ENCODE measurements at regions not wholly inside any gene's neighbourhood (a gene's known extent, or its start where the extent isn't known, plus 50 kb on each side); places are given as distances from the start of the nearest gene placed in this dataset.
"Not testable (repeated sequence)": the region's sequence is repeated elsewhere in the genome, so short reads cannot be mapped to it uniquely, and the experiment has no call there.

- Histone ChIP-seq H3K36me3 (ENCODE audit: control insufficient read depth, insufficient read depth, low read length) (no peaks in the 10 kb centered on the region), H3K4me3 (ENCODE audit: low read length) (no peak overlapping the region), H3K9me3 (replicated peaks; ENCODE audit: control insufficient read depth, low read depth, low read length) (no peaks in the 10 kb centered on the region), H3K27ac (ENCODE audit: low read length) (no peak overlapping the region), H3K27me3 (ENCODE audit: control insufficient read depth, insufficient read depth, low read length) (no peaks in the 10 kb centered on the region), H3K4me1 (ENCODE audit: control insufficient read depth, insufficient read depth, low read length) (no peaks in the 10 kb centered on the region)
- no peak for DNase-seq
- no CpG with 5 or more reads among the region's 1 CpG for WGBS (ENCODE audit: insufficient coverage)
Observed at GRCh38 chr1:55808263-55808662, 593.1 kb upstream of the USP24 start.

GRCh38 chr1:55803429-55803828 is 588.3 kb upstream of the USP24 start:
- Histone ChIP-seq H3K4me1 (ENCODE audit: control insufficient read depth, insufficient read depth, low read length) (no peaks in the 10 kb centered on the region), H3K27me3 (ENCODE audit: control insufficient read depth, insufficient read depth, low read length) (no peaks in the 10 kb centered on the region), H3K36me3 (ENCODE audit: control insufficient read depth, insufficient read depth, low read length) (no peaks in the 10 kb centered on the region), H3K27ac (ENCODE audit: low read length) (no peak overlapping the region), H3K9me3 (replicated peaks; ENCODE audit: control insufficient read depth, low read depth, low read length) (no peaks in the 10 kb centered on the region), H3K4me3 (ENCODE audit: low read length) (no peak overlapping the region)
- DNase-seq: no peak
- no CpG with 5 or more reads among the region's 2 CpGs for WGBS (ENCODE audit: insufficient coverage)

- Histone ChIP-seq H3K27me3 (ENCODE audit: control insufficient read depth, insufficient read depth, low read length) (no peaks in the 10 kb centered on the region), H3K4me1 (ENCODE audit: control insufficient read depth, insufficient read depth, low read length) (no peaks in the 10 kb centered on the region), H3K27ac (ENCODE audit: low read length) (no peak overlapping the region), H3K36me3 (ENCODE audit: control insufficient read depth, insufficient read depth, low read length) (no peaks in the 10 kb centered on the region), H3K4me3 (ENCODE audit: low read length) (no peak overlapping the region), H3K9me3 (replicated peaks; ENCODE audit: control insufficient read depth, low read depth, low read length) (no peaks in the 10 kb centered on the region)
- no CpG with 5 or more reads among the region's 2 CpGs for WGBS (ENCODE audit: insufficient coverage)
- DNase-seq: no peak
Observed at GRCh38 chr1:55801481-55801880, 586.3 kb upstream of the USP24 start.

- no CpG with 5 or more reads among the region's 1 CpG for WGBS (ENCODE audit: insufficient coverage)
Observed at GRCh38 chr1:55800503-55800902, 585.3 kb upstream of the USP24 start.

GRCh38 chr1:55793856-55794255 is 578.7 kb upstream of the USP24 start:
- H3K36me3 ChIP-seq (ENCODE audit: control insufficient read depth, insufficient read depth, low read length): no peaks in the 10 kb centered on the region
- H3K27me3 ChIP-seq (ENCODE audit: control insufficient read depth, insufficient read depth, low read length): no peaks in the 10 kb centered on the region
- 92% methylated on average over 4 of the region's 6 CpGs for WGBS (ENCODE audit: insufficient coverage)
- no peak overlapping the region for H3K27ac ChIP-seq (ENCODE audit: low read length)
- DNase-seq: no peak
- no peak overlapping the region for H3K4me3 ChIP-seq (ENCODE audit: low read length)
- no peaks in the 10 kb centered on the region for H3K4me1 ChIP-seq (ENCODE audit: control insufficient read depth, insufficient read depth, low read length)
- peaks cover 7% of the 10 kb centered on the region for H3K9me3 ChIP-seq (replicated peaks; ENCODE audit: control insufficient read depth, low read depth, low read length)

More at GRCh38 chr1:55800503-55800902, 585.3 kb upstream of the USP24 start:
- Histone ChIP-seq H3K4me3 (ENCODE audit: low read length) (no peak overlapping the region), H3K27ac (ENCODE audit: low read length) (no peak overlapping the region), H3K36me3 (ENCODE audit: control insufficient read depth, insufficient read depth, low read length) (no peaks in the 10 kb centered on the region), H3K27me3 (ENCODE audit: control insufficient read depth, insufficient read depth, low read length) (no peaks in the 10 kb centered on the region), H3K4me1 (ENCODE audit: control insufficient read depth, insufficient read depth, low read length) (no peaks in the 10 kb centered on the region), H3K9me3 (replicated peaks; ENCODE audit: control insufficient read depth, low read depth, low read length) (peaks cover 2% of the 10 kb centered on the region)
- no peak for DNase-seq

- no peak for DNase-seq
- Histone ChIP-seq H3K4me3 (ENCODE audit: low read length) (no peak overlapping the region), H3K36me3 (ENCODE audit: control insufficient read depth, insufficient read depth, low read length) (no peaks in the 10 kb centered on the region), H3K4me1 (ENCODE audit: control insufficient read depth, insufficient read depth, low read length) (no peaks in the 10 kb centered on the region), H3K27ac (ENCODE audit: low read length) (no peak overlapping the region), H3K27me3 (ENCODE audit: control insufficient read depth, insufficient read depth, low read length) (no peaks in the 10 kb centered on the region), H3K9me3 (replicated peaks; ENCODE audit: control insufficient read depth, low read depth, low read length) (peaks cover 7% of the 10 kb centered on the region)
Observed at GRCh38 chr1:55792870-55793269, 577.7 kb upstream of the USP24 start.

GRCh38 chr1:55789466-55789865 is 574.3 kb upstream of the USP24 start:
- Histone ChIP-seq H3K27me3 (ENCODE audit: control insufficient read depth, insufficient read depth, low read length) (no peaks in the 10 kb centered on the region), H3K9me3 (replicated peaks; ENCODE audit: control insufficient read depth, low read depth, low read length) (peaks cover 2% of the 10 kb centered on the region), H3K27ac (ENCODE audit: low read length) (no peak overlapping the region), H3K4me3 (ENCODE audit: low read length) (no peak overlapping the region), H3K4me1 (ENCODE audit: control insufficient read depth, insufficient read depth, low read length) (no peaks in the 10 kb centered on the region), H3K36me3 (ENCODE audit: control insufficient read depth, insufficient read depth, low read length) (no peaks in the 10 kb centered on the region)
- no peak for DNase-seq
- 80% methylated on average over 1 of the region's 1 CpG for WGBS (ENCODE audit: insufficient coverage)

- Histone ChIP-seq H3K4me3 (ENCODE audit: low read length) (no peak overlapping the region), H3K27me3 (ENCODE audit: control insufficient read depth, insufficient read depth, low read length) (no peaks in the 10 kb centered on the region), H3K4me1 (ENCODE audit: control insufficient read depth, insufficient read depth, low read length) (peaks cover 3% of the 10 kb centered on the region), H3K27ac (ENCODE audit: low read length) (no peak overlapping the region), H3K9me3 (replicated peaks; ENCODE audit: control insufficient read depth, low read depth, low read length) (peaks cover 2% of the 10 kb centered on the region), H3K36me3 (ENCODE audit: control insufficient read depth, insufficient read depth, low read length) (no peaks in the 10 kb centered on the region)
- no CpG with 5 or more reads among the region's 4 CpGs for WGBS (ENCODE audit: insufficient coverage)
- DNase-seq: no peak
Observed at GRCh38 chr1:55786396-55786795, 571.2 kb upstream of the USP24 start.

- H3K27ac ChIP-seq (ENCODE audit: low read length); H3K9me3 ChIP-seq (replicated peaks; ENCODE audit: control insufficient read depth, low read depth, low read length); DNase-seq; H3K36me3 ChIP-seq (ENCODE audit: control insufficient read depth, insufficient read depth, low read length); H3K27me3 ChIP-seq (ENCODE audit: control insufficient read depth, insufficient read depth, low read length); H3K4me3 ChIP-seq (ENCODE audit: low read length); H3K4me1 ChIP-seq (ENCODE audit: control insufficient read depth, insufficient read depth, low read length): not testable (repeated sequence)
- 90% methylated on average over 2 of the region's 6 CpGs for WGBS (ENCODE audit: insufficient coverage)
Observed at GRCh38 chr1:55784941-55785450, 569.8 kb upstream of the USP24 start.

- H3K4me1 ChIP-seq (ENCODE audit: control insufficient read depth, insufficient read depth, low read length): peaks cover 3% of the 10 kb centered on the region
- H3K27ac ChIP-seq (ENCODE audit: low read length): no peak overlapping the region
- H3K4me3 ChIP-seq (ENCODE audit: low read length): no peak overlapping the region
- WGBS (ENCODE audit: insufficient coverage): 92% methylated on average over 2 of the region's 3 CpGs
- H3K9me3 ChIP-seq (replicated peaks; ENCODE audit: control insufficient read depth, low read depth, low read length): peaks cover 2% of the 10 kb centered on the region
- H3K27me3 ChIP-seq (ENCODE audit: control insufficient read depth, insufficient read depth, low read length): no peaks in the 10 kb centered on the region
- no peaks in the 10 kb centered on the region for H3K36me3 ChIP-seq (ENCODE audit: control insufficient read depth, insufficient read depth, low read length)
- DNase-seq: peak; percentile 68
Observed at GRCh38 chr1:55781944-55782482, 566.8 kb upstream of the USP24 start.

GRCh38 chr1:55781003-55781402 is 565.8 kb upstream of the USP24 start:
- WGBS (ENCODE audit: insufficient coverage): 100% methylated on average over 1 of the region's 3 CpGs
- H3K36me3 ChIP-seq (ENCODE audit: control insufficient read depth, insufficient read depth, low read length): no peaks in the 10 kb centered on the region
- peaks cover 2% of the 10 kb centered on the region for H3K9me3 ChIP-seq (replicated peaks; ENCODE audit: control insufficient read depth, low read depth, low read length)
- H3K27ac ChIP-seq (ENCODE audit: low read length): no peak overlapping the region
- peaks cover 3% of the 10 kb centered on the region for H3K4me1 ChIP-seq (ENCODE audit: control insufficient read depth, insufficient read depth, low read length)
- no peaks in the 10 kb centered on the region for H3K27me3 ChIP-seq (ENCODE audit: control insufficient read depth, insufficient read depth, low read length)
- H3K4me3 ChIP-seq (ENCODE audit: low read length): no peak overlapping the region
- DNase-seq: no peak
